ENCODE measurements at regions not wholly inside any gene's neighbourhood (a gene's known extent, or its start where the extent isn't known, plus 50 kb on each side); places are given as distances from the start of the nearest gene placed in this dataset.

DNA sequence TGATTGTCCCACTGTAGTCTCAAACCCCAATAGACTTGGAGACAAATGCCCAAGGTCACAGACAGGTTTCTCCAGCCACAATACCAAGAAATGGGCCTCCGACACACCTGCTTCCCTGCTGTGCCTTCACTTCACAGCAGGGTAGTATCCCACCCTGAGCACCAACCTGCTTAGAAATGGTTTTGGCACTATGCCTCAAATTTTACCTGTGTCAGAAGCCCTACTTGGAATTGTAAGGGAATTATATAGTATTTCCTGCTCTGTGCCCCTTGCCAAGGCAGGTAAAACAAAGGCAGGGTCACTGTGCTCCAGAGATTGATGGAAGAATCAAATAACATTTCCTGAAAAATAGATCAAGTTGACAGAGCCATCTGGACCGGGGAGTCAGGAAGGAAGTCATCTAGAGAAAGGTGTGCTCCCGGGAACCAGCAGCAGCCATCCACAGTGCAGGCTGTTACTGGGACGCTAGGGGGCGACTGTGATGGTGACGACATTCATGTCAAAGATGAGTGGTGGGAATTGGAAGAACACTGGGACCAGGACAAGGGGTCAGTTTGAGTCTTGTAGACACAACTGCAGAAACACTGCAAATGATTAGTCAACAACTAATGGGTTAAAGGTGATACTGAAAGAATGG is 117.8 kb upstream of the AKR1E2 start:
- intact Hi-C loops (cut with micrococcal nuclease) = no loop called here
- no peaks in the 10 kb centered on the region for H3K9me3 Mint-ChIP-seq (ENCODE audit: unreplicated experiment)
- peaks cover 12% of the 10 kb centered on the region for H3K4me1 Mint-ChIP-seq (ENCODE audit: insufficient read depth, unreplicated experiment)
- BruUV-seq (replicated peaks) = no TSS peak
- H3K27ac Mint-ChIP-seq (ENCODE audit: low read depth, unreplicated experiment) = peak overlapping the region; percentile 16
- DNase-seq (ENCODE audit: unreplicated experiment) = peak; percentile 12
- POLR2A ChIA-PET = no interaction called here
- H3K36me3 Mint-ChIP-seq (ENCODE audit: insufficient read depth, unreplicated experiment) = peaks cover 6% of the 10 kb centered on the region
- TF ChIP-seq, protein P1, sequence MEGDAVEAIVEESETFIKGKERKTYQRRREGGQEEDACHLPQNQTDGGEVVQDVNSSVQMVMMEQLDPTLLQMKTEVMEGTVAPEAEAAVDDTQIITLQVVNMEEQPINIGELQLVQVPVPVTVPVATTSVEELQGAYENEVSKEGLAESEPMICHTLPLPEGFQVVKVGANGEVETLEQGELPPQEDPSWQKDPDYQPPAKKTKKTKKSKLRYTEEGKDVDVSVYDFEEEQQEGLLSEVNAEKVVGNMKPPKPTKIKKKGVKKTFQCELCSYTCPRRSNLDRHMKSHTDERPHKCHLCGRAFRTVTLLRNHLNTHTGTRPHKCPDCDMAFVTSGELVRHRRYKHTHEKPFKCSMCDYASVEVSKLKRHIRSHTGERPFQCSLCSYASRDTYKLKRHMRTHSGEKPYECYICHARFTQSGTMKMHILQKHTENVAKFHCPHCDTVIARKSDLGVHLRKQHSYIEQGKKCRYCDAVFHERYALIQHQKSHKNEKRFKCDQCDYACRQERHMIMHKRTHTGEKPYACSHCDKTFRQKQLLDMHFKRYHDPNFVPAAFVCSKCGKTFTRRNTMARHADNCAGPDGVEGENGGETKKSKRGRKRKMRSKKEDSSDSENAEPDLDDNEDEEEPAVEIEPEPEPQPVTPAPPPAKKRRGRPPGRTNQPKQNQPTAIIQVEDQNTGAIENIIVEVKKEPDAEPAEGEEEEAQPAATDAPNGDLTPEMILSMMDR (IDR thresholded peaks at IDR 0.05; ENCODE audit: unreplicated experiment) = no peak
- CTCF ChIA-PET = no interaction called here
- no peak overlapping the region for H3K4me3 Mint-ChIP-seq (ENCODE audit: unreplicated experiment)
- H3K27me3 Mint-ChIP-seq (ENCODE audit: insufficient read depth, unreplicated experiment) = no peaks in the 10 kb centered on the region

DNA sequence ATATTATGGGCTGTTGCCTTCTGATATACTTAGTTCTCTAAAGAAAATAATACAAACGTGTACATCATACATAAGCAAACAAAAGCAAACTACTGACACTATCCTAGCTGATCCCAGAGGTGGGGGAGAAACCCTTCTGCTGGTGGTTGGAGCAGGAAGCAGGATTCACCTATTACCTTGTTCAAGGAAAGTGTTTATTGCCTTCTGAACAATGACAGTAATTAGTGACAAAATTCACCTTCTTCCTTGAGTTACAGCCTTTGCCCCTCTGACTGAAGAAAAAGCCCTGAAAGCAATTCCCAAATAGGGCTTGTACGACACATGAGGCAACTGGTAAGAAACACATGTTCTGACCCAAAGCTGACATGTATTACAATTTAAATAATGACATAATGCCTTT is 118.8 kb upstream of the AKR1E2 start:
- peaks cover 12% of the 10 kb centered on the region for H3K4me1 Mint-ChIP-seq (ENCODE audit: insufficient read depth, unreplicated experiment)
- intact Hi-C loops (cut with micrococcal nuclease) = no loop called here
- CTCF ChIA-PET = interaction anchor here (1.2 to 1.3 kb wide), 2 partner anchors 15 to 60 kb away, joined by 3 read pairs; no protein-coding TSS in a partner anchor

DNA sequence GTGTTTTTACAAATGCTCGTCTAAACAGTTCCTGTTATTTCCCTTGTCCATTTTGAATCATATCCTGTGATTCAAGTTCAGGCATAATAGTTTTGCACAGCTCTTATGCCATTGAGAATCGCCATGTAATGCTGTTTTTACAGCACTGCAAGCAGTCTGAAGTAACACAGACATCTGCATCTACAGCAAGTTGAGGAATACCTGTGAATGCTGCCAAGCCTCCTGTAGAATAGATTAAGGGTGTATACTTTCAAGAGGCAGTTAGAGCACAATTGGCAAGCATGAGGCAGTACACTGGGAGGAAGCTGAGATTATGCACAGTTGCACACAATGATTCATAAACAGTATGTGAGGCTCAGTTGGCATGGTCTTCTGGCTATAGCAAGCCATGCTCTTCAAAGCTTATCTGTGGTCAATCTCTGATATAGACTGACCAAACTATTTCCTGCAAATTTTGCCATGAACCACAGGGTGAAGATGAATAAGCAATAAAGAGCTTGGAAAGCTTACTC is 121.9 kb upstream of the AKR1E2 start:
- H3K4me3 Mint-ChIP-seq (ENCODE audit: unreplicated experiment) = peak overlapping the region; percentile 49
- CTCF ChIA-PET = interaction anchor here (1.2 kb wide), 2 partner anchors 11 to 22 kb away, joined by 3 read pairs; no protein-coding TSS in a partner anchor
- peaks cover 4% of the 10 kb centered on the region for H3K36me3 Mint-ChIP-seq (ENCODE audit: insufficient read depth, unreplicated experiment)
- no peaks in the 10 kb centered on the region for H3K9me3 Mint-ChIP-seq (ENCODE audit: unreplicated experiment)
- peak overlapping the region; percentile 94 for H3K27ac Mint-ChIP-seq (ENCODE audit: low read depth, unreplicated experiment)
- POLR2A ChIA-PET = interaction anchor here (0.5 to 3.0 kb wide), 35 partner anchors 8 to 964 kb away, joined by 3 to 46 read pairs (median 5); partner anchors contain the start of gene KLF6
- peak; percentile 88 for DNase-seq (ENCODE audit: unreplicated experiment)
- intact Hi-C loops (cut with micrococcal nuclease) = loop anchor here (1.0 to 2.0 kb wide), 2 partner anchors 25 to 191 kb away; no protein-coding TSS in a partner anchor
- peaks cover 12% of the 10 kb centered on the region for H3K4me1 Mint-ChIP-seq (ENCODE audit: insufficient read depth, unreplicated experiment)
- BruUV-seq (replicated peaks) = no TSS peak
- TF ChIP-seq, protein P1 (IDR thresholded peaks at IDR 0.05; ENCODE audit: unreplicated experiment) = no peak
- H3K27me3 Mint-ChIP-seq (ENCODE audit: insufficient read depth, unreplicated experiment) = no peaks in the 10 kb centered on the region

More for the DNA sequence above, 118.8 kb upstream of the AKR1E2 start:
- TF ChIP-seq, protein P1 (IDR thresholded peaks at IDR 0.05; ENCODE audit: unreplicated experiment) = no peak
- BruUV-seq (replicated peaks) = no TSS peak
- H3K4me3 Mint-ChIP-seq (ENCODE audit: unreplicated experiment) = no peak overlapping the region
- H3K27ac Mint-ChIP-seq (ENCODE audit: low read depth, unreplicated experiment) = no peak overlapping the region
- no peaks in the 10 kb centered on the region for H3K27me3 Mint-ChIP-seq (ENCODE audit: insufficient read depth, unreplicated experiment)
- peaks cover 6% of the 10 kb centered on the region for H3K36me3 Mint-ChIP-seq (ENCODE audit: insufficient read depth, unreplicated experiment)
- POLR2A ChIA-PET = no interaction called here
- no peak for DNase-seq (ENCODE audit: unreplicated experiment)
- H3K9me3 Mint-ChIP-seq (ENCODE audit: unreplicated experiment) = no peaks in the 10 kb centered on the region

DNA sequence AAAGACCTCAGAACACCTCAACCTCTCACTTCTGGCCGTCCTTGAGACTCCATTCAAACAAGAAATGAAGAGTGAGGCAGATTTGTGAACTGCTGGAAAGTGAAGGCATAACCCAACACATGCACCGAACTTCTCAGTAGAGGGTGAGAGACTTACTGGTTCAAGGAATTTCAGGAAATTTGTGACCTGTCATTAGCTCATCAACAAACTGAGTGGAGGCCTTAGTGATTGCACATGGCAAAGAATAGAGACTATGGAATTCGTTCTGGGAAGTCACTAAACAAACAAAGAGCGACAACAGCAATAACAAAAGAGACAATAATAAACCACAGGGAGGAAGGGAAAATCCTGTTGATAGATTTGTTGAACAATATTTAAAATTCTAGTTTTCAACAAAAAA is 125.0 kb upstream of the AKR1E2 start:
- H3K4me1 Mint-ChIP-seq (ENCODE audit: insufficient read depth, unreplicated experiment) = peaks cover 27% of the 10 kb centered on the region
- no peak overlapping the region for H3K4me3 Mint-ChIP-seq (ENCODE audit: unreplicated experiment)
- no peaks in the 10 kb centered on the region for H3K9me3 Mint-ChIP-seq (ENCODE audit: unreplicated experiment)
- intact Hi-C loops (cut with micrococcal nuclease) = no loop called here
- H3K27ac Mint-ChIP-seq (ENCODE audit: low read depth, unreplicated experiment) = no peak overlapping the region
- ChIA-PET CTCF (no interaction called here), POLR2A (interaction anchor here (1.1 to 2.1 kb wide), 5 partner anchors 9 to 34 kb away, joined by 3 to 11 read pairs (median 5); no protein-coding TSS in a partner anchor)
- H3K36me3 Mint-ChIP-seq (ENCODE audit: insufficient read depth, unreplicated experiment) = no peaks in the 10 kb centered on the region
- no peak for DNase-seq (ENCODE audit: unreplicated experiment)
- H3K27me3 Mint-ChIP-seq (ENCODE audit: insufficient read depth, unreplicated experiment) = no peaks in the 10 kb centered on the region
- TF ChIP-seq, protein P1 (IDR thresholded peaks at IDR 0.05; ENCODE audit: unreplicated experiment) = no peak
- no TSS peak for BruUV-seq (replicated peaks)
